Caki2 (cell line): ENCODE measurements at regions not wholly inside any gene's neighbourhood (a gene's known extent, or its start where the extent isn't known, plus 50 kb on each side); places are given as distances from the start of the nearest gene placed in this dataset.
"Not testable (repeated sequence)": the region's sequence is repeated elsewhere in the genome, so short reads cannot be mapped to it uniquely, and the experiment has no call there.

Source experiments
- DNase-seq: peaks from one replicate; pipeline ENCODE4 v3.0.0-alpha.2; 2015; ENCODE audit warnings: low read depth
- in situ Hi-C: cut with HindIII; loops from 2 replicates; pipeline ENCODE4 v1.10.0; 2016; ENCODE audit warnings: low sequenced_read_pairs, low pct_unique_long_range_greater_than_20kb, mixed read lengths

GRCh38 chr10:6962576-6962975, 382.5 kb upstream of the PRKCQ start:
- in situ Hi-C loops, result no loop called here
- DNase-seq, result no peak

- no peak for DNase-seq
- in situ Hi-C loops, result no loop called here
Observed at GRCh38 chr10:6958711-6959110, 378.6 kb upstream of the PRKCQ start.

- in situ Hi-C loops, result no loop called here
- no peak for DNase-seq
Observed at GRCh38 chr10:6958254-6958653, 378.2 kb upstream of the PRKCQ start.

- in situ Hi-C loops, result no loop called here
- DNase-seq, result no peak
Observed at GRCh38 chr10:6957851-6958250, 377.8 kb upstream of the PRKCQ start.

- in situ Hi-C loops, result no loop called here
- DNase-seq, result no peak
Observed at GRCh38 chr10:6956562-6956961, 376.5 kb upstream of the PRKCQ start.

- in situ Hi-C loops, result no loop called here
- DNase-seq, result no peak
Observed at GRCh38 chr10:6953271-6953801, 373.3 kb upstream of the PRKCQ start.

GRCh38 chr10:6951732-6952131, 371.7 kb upstream of the PRKCQ start:
- in situ Hi-C loops, result no loop called here
- DNase-seq, result no peak

GRCh38 chr10:6950133-6950532, 370.1 kb upstream of the PRKCQ start:
- DNase-seq, result no peak
- in situ Hi-C loops, result no loop called here

- in situ Hi-C loops, result no loop called here
- no peak for DNase-seq
Observed at GRCh38 chr10:6944436-6944835, 364.4 kb upstream of the PRKCQ start.

- no peak for DNase-seq
- in situ Hi-C loops, result no loop called here
Observed at GRCh38 chr10:6938384-6938783, 358.3 kb upstream of the PRKCQ start.

GRCh38 chr10:6936931-6937330, 356.9 kb upstream of the PRKCQ start:
- in situ Hi-C loops, result no loop called here

GRCh38 chr10:6929148-6929830, 349.2 kb upstream of the PRKCQ start:
- no peak for DNase-seq
- in situ Hi-C loops, result no loop called here

More at GRCh38 chr10:6936931-6937330, 356.9 kb upstream of the PRKCQ start:
- no peak for DNase-seq

- in situ Hi-C loops, result no loop called here
- DNase-seq, result no peak
Observed at GRCh38 chr10:6928586-6928985, 348.5 kb upstream of the PRKCQ start.

- in situ Hi-C loops, result no loop called here
- no peak for DNase-seq
Observed at GRCh38 chr10:6926971-6927370, 346.9 kb upstream of the PRKCQ start.

GRCh38 chr10:6925146-6925545, 345.1 kb upstream of the PRKCQ start:
- DNase-seq, result no peak
- in situ Hi-C loops, result no loop called here

- in situ Hi-C loops, result no loop called here
- peak; percentile 35 for DNase-seq
Observed at GRCh38 chr10:6924166-6924565, 344.1 kb upstream of the PRKCQ start.

- in situ Hi-C loops, DNase-seq: not testable (repeated sequence)
Observed at GRCh38 chr10:6921026-6921425, 340.9 kb upstream of the PRKCQ start.

- in situ Hi-C loops, result no loop called here
- DNase-seq, result peak; percentile 33
Observed at GRCh38 chr10:6920072-6921019, 340.3 kb upstream of the PRKCQ start.

GRCh38 chr10:6919077-6919476, 339.0 kb upstream of the PRKCQ start:
- DNase-seq, result no peak
- in situ Hi-C loops, result no loop called here
